Hepatocyte (in vitro differentiated cells): ENCODE measurements at regions not wholly inside any gene's neighbourhood (a gene's known extent, or its start where the extent isn't known, plus 50 kb on each side); places are given as distances from the start of the nearest gene placed in this dataset.
"Not testable (repeated sequence)": the region's sequence is repeated elsewhere in the genome, so short reads cannot be mapped to it uniquely, and the experiment has no call there.

Source experiments
- DNase-seq: peaks from one replicate; pipeline ENCODE4 v3.0.0-alpha.2; 2016; ENCODE audit warnings: low spot score
- H2AFZ ChIP-seq: fragments of 200-600 bp; sonication (generic); 2 replicates; pipeline ENCODE4 v1.6.0; 2016; ENCODE audit warnings: antibody characterized with exemption, mild to moderate bottlenecking
- H3K27ac ChIP-seq: fragments of 200-600 bp; sonication (generic); 2 replicates; pipeline ENCODE4 v1.5.1; 2016; ENCODE audit warnings: mild to moderate bottlenecking
- H3K27me3 ChIP-seq: fragments of 200-600 bp; sonication (generic); 2 replicates; pipeline ENCODE4 v1.6.1; 2016
- H3K36me3 ChIP-seq: fragments of 200-600 bp; sonication (generic); replicated peaks from 2 replicates; pipeline ENCODE4 v1.5.1; 2016; ENCODE audit warnings: low read depth; ENCODE audit not compliant: insufficient read depth
- H3K4me1 ChIP-seq: fragments of 200-600 bp; sonication (generic); 2 replicates; pipeline ENCODE4 v1.5.1; 2016; ENCODE audit warnings: mild to moderate bottlenecking, moderate library complexity; ENCODE audit not compliant: insufficient read depth
- H3K4me2 ChIP-seq: fragments of 200-600 bp; sonication (generic); 2 replicates; pipeline ENCODE4 v1.6.0; 2016
- H3K4me3 ChIP-seq: fragments of 200-600 bp; sonication (generic); 2 replicates; pipeline ENCODE4 v1.5.1; 2016; ENCODE audit warnings: mild to moderate bottlenecking
- H3K79me2 ChIP-seq: fragments of 200-600 bp; sonication (generic); 2 replicates; pipeline ENCODE4 v1.6.0; 2017; ENCODE audit warnings: mild to moderate bottlenecking
- H3K9me2 ChIP-seq: fragments of 200-600 bp; sonication (generic); replicated peaks from 2 replicates; pipeline ENCODE4 v1.6.0; 2017; ENCODE audit warnings: mild to moderate bottlenecking; ENCODE audit not compliant: insufficient read depth
- H3K9me3 ChIP-seq: fragments of 200-600 bp; sonication (generic); 2 replicates; pipeline ENCODE4 v1.5.1; 2016; ENCODE audit warnings: low read depth, mild to moderate bottlenecking
- H4K20me1 ChIP-seq: fragments of 200-600 bp; sonication (generic); 2 replicates; pipeline ENCODE4 v1.6.0; 2016; ENCODE audit warnings: mild to moderate bottlenecking; ENCODE audit not compliant: insufficient read depth, poor library complexity, severe bottlenecking
- EZH2 ChIP-seq: fragments of 200-600 bp; sonication (generic); IDR thresholded peaks from 2 replicates; pipeline ENCODE4 v1.6.1; 2016; ENCODE audit warnings: antibody characterized with exemption, mild to moderate bottlenecking, borderline replicate concordance
- EZH2phosphoT487 ChIP-seq: fragments of 200-600 bp; sonication (generic); IDR thresholded peaks from one replicate; pipeline ENCODE4 v1.6.1; 2018; ENCODE audit warnings: antibody characterized with exemption, mild to moderate bottlenecking, low read depth, moderate library complexity; ENCODE audit not compliant: unreplicated experiment, severe bottlenecking
- WGBS: methylation state at CpG from one replicate; pipeline ENCODE4 v1.1.6; 2016; ENCODE audit warnings: low lambda C conversion rate; ENCODE audit errors: missing lambda C conversion rate; 5-methylcytosine and 5-hydroxymethylcytosine counted together
- TF ChIP-seq, protein P1 (sequence below): fragments of 200-600 bp; sonication (generic); IDR thresholded peaks from 2 replicates; pipeline ENCODE4 v1.5.1; 2016; ENCODE audit warnings: antibody characterized with exemption, mild to moderate bottlenecking; ENCODE audit not compliant: poor library complexity

DNA sequence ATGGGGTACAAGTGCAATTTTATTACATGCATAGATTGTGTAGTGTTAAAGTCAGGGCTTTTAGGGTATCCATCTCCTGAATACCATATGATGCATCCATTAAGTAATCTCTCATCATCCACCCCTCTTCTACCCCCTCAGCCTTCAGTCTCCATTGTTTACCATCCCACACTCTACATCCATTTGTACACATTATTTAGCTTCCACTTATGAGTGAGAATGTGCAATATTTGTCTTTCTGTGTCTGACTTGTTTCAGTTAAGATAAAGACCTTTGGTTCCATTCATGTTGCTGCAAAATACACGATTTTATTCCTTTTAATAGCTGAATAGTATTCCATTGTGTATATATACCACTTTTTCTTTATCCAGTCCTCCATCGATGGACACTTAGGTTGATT is 222.5 kb upstream of the USP24 start:
- no peak for DNase-seq
- Histone ChIP-seq H3K4me2 (no peak overlapping the region), H3K36me3 (no peaks in the 10 kb centered on the region), H3K4me3 (no peak overlapping the region), H2AFZ (no peak overlapping the region), H3K27me3 (no peaks in the 10 kb centered on the region), H3K27ac (no peak overlapping the region), H3K4me1 (no peaks in the 10 kb centered on the region), H3K79me2 (no peaks in the 10 kb centered on the region), H3K9me3 (no peaks in the 10 kb centered on the region), H3K9me2 (no peaks in the 10 kb centered on the region), H4K20me1 (no peaks in the 10 kb centered on the region)
- WGBS = 26% methylated on average over 2 of the region's 2 CpGs
- no peak for TF ChIP-seq EZH2phosphoT487
- no peak for TF ChIP-seq EZH2
- TF ChIP-seq, protein P1, sequence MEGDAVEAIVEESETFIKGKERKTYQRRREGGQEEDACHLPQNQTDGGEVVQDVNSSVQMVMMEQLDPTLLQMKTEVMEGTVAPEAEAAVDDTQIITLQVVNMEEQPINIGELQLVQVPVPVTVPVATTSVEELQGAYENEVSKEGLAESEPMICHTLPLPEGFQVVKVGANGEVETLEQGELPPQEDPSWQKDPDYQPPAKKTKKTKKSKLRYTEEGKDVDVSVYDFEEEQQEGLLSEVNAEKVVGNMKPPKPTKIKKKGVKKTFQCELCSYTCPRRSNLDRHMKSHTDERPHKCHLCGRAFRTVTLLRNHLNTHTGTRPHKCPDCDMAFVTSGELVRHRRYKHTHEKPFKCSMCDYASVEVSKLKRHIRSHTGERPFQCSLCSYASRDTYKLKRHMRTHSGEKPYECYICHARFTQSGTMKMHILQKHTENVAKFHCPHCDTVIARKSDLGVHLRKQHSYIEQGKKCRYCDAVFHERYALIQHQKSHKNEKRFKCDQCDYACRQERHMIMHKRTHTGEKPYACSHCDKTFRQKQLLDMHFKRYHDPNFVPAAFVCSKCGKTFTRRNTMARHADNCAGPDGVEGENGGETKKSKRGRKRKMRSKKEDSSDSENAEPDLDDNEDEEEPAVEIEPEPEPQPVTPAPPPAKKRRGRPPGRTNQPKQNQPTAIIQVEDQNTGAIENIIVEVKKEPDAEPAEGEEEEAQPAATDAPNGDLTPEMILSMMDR = no peak

DNA sequence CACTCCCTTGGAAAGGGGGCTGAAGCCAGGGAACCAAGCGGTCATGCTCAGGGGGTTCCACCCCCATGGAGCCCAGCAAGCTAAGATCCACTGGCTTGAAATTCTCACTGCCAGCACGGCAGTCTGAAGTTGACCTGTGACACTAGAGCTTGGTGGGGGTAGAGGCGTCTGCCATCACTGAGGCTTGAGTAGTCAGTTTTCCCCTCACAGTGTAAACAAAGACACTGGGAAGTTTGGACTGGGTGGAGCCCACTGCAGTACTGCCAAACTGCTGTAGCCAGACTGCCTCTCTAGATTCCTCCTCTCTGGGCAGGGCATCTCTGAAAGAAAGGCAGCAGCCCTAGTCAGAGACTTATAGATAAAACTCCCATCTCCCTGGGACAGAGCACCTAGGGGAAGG is 215.6 kb upstream of the USP24 start:
- H3K9me3 ChIP-seq = not testable (repeated sequence)
- DNase-seq = peak; percentile 32

DNA sequence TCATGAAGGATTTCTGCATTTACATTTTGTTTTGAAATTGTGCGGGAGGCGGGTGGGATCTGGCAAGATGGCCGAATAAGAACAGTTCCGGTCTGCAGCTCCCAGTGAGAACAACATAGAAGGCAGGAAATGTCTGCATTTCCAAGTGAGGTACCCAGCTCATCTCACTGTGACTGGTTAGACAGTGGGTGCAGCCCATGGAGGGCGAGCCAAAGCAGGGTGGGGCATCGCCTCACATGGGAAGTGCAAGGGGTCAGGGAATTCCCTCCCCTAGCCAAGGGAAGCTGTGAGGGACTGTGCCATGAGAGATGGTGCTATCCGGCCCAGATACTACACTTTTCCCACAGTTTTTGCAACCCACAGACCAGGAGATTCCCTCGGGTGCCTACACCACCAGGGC is 215.0 kb upstream of the USP24 start:
- 93% methylated on average over 8 of the region's 8 CpGs for WGBS
- not testable (repeated sequence) for H3K36me3 ChIP-seq, H3K27me3 ChIP-seq, H3K4me3 ChIP-seq, H4K20me1 ChIP-seq, H3K9me2 ChIP-seq, H3K9me3 ChIP-seq, H2AFZ ChIP-seq, H3K79me2 ChIP-seq, H3K4me2 ChIP-seq, DNase-seq
- H3K4me1 ChIP-seq = peaks cover 37% of the 10 kb centered on the region
- H3K27ac ChIP-seq = peak overlapping the region; percentile 84

More for the DNA sequence above, 215.6 kb upstream of the USP24 start:
- not testable (repeated sequence) for H3K79me2 ChIP-seq, H3K4me2 ChIP-seq, H3K27me3 ChIP-seq, H3K4me3 ChIP-seq, H3K9me2 ChIP-seq, H2AFZ ChIP-seq, H3K36me3 ChIP-seq, H4K20me1 ChIP-seq
- H3K27ac ChIP-seq = peak overlapping the region; percentile 84
- peaks cover 37% of the 10 kb centered on the region for H3K4me1 ChIP-seq
- WGBS = 56% methylated on average over 3 of the region's 3 CpGs

DNA sequence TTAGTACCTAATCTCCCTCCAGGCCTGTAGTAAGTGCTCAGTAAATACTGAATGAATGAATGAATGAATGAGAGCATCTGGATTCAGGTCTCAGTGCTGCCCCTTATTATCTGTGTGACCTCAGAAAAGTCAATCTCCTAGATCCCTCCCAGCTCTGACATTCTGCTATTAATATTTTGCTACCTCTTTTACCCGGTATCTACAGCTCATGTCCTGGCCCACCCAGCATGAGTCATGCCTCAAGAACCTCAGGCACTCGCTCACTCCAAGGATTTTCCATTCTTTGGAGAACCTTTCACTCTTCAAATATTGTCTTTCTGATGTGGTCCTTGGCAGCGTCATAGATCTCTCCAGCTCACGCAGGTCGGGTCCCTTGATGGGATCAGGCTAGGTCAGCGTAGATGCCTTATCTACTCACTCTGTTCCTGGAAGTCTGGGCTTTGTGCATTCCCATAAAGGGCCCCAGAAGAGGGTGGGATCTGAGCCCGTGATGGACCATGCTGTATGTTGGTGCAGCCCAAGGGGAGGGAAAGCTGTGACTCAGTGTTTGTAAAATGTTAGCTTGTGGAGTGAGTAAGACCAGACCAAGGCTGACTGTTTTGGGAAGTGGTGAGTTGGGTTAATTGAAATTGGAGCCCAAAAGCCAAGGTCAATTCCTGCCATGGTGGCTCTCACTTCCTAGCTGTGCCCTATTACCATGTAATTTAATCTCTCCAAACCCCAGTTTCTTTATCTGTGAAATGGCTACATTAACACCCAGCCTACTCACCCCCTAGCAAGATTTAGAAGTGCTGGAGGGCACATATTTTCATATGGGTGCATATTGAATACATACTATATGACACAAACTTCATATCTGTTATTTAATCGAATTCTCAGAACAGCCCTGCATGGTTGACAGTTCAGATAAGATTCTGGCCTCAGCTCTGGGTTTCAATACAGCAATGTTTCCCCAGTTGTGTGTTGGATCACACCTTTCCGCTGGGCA is 214.1 kb upstream of the USP24 start:
- peak; percentile 91 for DNase-seq
- Histone ChIP-seq H3K9me3 (no peaks in the 10 kb centered on the region), H3K79me2 (no peaks in the 10 kb centered on the region), H2AFZ (no peak overlapping the region), H3K4me3 (no peak overlapping the region), H3K4me1 (peaks cover 37% of the 10 kb centered on the region), H3K4me2 (no peak overlapping the region), H3K27ac (peak overlapping the region; percentile 84), H4K20me1 (no peaks in the 10 kb centered on the region), H3K9me2 (no peaks in the 10 kb centered on the region), H3K27me3 (no peaks in the 10 kb centered on the region), H3K36me3 (no peaks in the 10 kb centered on the region)
- 40% methylated on average over 9 of the region's 9 CpGs for WGBS
- TF ChIP-seq, protein P1 = no peak
- TF ChIP-seq EZH2 = no peak
- no peak for TF ChIP-seq EZH2phosphoT487
